DND-41 (cell line): ENCODE measurements at regions not wholly inside any gene's neighbourhood (a gene's known extent, or its start where the extent isn't known, plus 50 kb on each side); places are given as distances from the start of the nearest gene placed in this dataset.

Experiments used
- EZH2 ChIP-seq: IDR thresholded peaks from 3 replicates; pipeline ENCODE4 v1.6.1; 2012; ENCODE audit warnings: borderline replicate concordance, low read depth, mild to moderate bottlenecking, moderate library complexity, low read length, inconsistent platforms; ENCODE audit not compliant: severe bottlenecking
- TF ChIP-seq, protein P1 (sequence below): IDR thresholded peaks from 2 replicates; pipeline ENCODE4 v1.5.1; 2012; ENCODE audit warnings: borderline replicate concordance, low read length, moderate library complexity, mild to moderate bottlenecking; ENCODE audit not compliant: poor library complexity, severe bottlenecking; ENCODE audit errors: extremely low read depth

DNA sequence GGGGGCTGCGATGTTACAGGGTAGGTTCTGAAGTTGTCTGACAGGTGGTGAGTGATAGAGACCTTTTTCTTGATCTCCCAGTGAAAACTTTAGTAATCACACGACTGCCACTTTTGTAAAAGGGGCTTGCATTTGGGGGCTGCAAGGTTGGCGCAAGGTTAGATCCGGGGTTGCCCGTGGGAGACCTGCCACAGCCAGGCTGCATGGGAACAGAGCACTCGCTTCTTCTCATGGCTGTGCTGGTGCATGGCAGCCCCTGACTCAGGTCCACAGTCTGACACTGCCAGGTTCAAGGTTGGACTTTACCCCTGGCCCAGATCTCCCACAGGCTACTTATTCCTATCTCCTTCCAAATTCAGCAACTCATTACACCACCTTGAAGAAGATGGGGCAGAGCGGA is 1190.4 kb downstream of the UQCRFS1 start:
- TF ChIP-seq, protein P1, sequence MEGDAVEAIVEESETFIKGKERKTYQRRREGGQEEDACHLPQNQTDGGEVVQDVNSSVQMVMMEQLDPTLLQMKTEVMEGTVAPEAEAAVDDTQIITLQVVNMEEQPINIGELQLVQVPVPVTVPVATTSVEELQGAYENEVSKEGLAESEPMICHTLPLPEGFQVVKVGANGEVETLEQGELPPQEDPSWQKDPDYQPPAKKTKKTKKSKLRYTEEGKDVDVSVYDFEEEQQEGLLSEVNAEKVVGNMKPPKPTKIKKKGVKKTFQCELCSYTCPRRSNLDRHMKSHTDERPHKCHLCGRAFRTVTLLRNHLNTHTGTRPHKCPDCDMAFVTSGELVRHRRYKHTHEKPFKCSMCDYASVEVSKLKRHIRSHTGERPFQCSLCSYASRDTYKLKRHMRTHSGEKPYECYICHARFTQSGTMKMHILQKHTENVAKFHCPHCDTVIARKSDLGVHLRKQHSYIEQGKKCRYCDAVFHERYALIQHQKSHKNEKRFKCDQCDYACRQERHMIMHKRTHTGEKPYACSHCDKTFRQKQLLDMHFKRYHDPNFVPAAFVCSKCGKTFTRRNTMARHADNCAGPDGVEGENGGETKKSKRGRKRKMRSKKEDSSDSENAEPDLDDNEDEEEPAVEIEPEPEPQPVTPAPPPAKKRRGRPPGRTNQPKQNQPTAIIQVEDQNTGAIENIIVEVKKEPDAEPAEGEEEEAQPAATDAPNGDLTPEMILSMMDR = no peak
- no peak for TF ChIP-seq EZH2
